Fibroblast of the aortic adventitia (primary cell): ENCODE measurements at regions not wholly inside any gene's neighbourhood (a gene's known extent, or its start where the extent isn't known, plus 50 kb on each side); places are given as distances from the start of the nearest gene placed in this dataset.
"Not testable (repeated sequence)": the region's sequence is repeated elsewhere in the genome, so short reads cannot be mapped to it uniquely, and the experiment has no call there.

Experiments used
- DNase-seq: peaks from one replicate; pipeline ENCODE4 v3.0.0-alpha.2; 2010; ENCODE audit warnings: low read depth
- H3K4me3 ChIP-seq: 2 replicates; pipeline ENCODE4 v1.5.1; 2011; ENCODE audit warnings: low read depth, mild to moderate bottlenecking, control low read depth, low read length, moderate library complexity
- CTCF ChIP-seq: IDR thresholded peaks from 2 replicates; pipeline ENCODE4 v1.5.1; 2011; ENCODE audit warnings: mild to moderate bottlenecking, low read length, control low read depth, inconsistent platforms; ENCODE audit not compliant: insufficient read depth

- no peak overlapping the region for H3K4me3 ChIP-seq
- no peak for TF ChIP-seq CTCF
- DNase-seq = no peak
Observed at GRCh38 chr10:118823256-118823907, 68.6 kb upstream of the CACUL1 start.

- no peak for DNase-seq
- TF ChIP-seq CTCF = no peak
- no peak overlapping the region for H3K4me3 ChIP-seq
Observed at GRCh38 chr10:118827053-118827452, 72.3 kb upstream of the CACUL1 start.

- H3K4me3 ChIP-seq = no peak overlapping the region
- TF ChIP-seq CTCF = no peak
- no peak for DNase-seq
Observed at GRCh38 chr10:118827466-118828155, 72.8 kb upstream of the CACUL1 start.

- no peak overlapping the region for H3K4me3 ChIP-seq
- TF ChIP-seq CTCF = no peak
- DNase-seq = peak; percentile 22
Observed at GRCh38 chr10:118832241-118832651, 77.5 kb upstream of the CACUL1 start.

- not testable (repeated sequence) for DNase-seq, H3K4me3 ChIP-seq
Observed at GRCh38 chr10:118834370-118834769, 79.6 kb upstream of the CACUL1 start.

GRCh38 chr10:118835682-118836326 is 81.0 kb upstream of the CACUL1 start:
- TF ChIP-seq CTCF = no peak
- no peak overlapping the region for H3K4me3 ChIP-seq
- no peak for DNase-seq

GRCh38 chr10:118838364-118838763 is 83.6 kb upstream of the CACUL1 start:
- no peak for TF ChIP-seq CTCF
- no peak for DNase-seq
- H3K4me3 ChIP-seq = no peak overlapping the region
